Caco-2 (cell line): ENCODE measurements at regions not wholly inside any gene's neighbourhood (a gene's known extent, or its start where the extent isn't known, plus 50 kb on each side); places are given as distances from the start of the nearest gene placed in this dataset.

Experiments used
- BruUV-seq: library from RNA; stranded (reverse); fragments of 400-500 nt; replicated peaks from 2 replicates; lab custom pipeline; 2021; lab: Mats Ljungman, UMichigan
- CTCF ChIA-PET: fragments of 300-600 bp; sonication (Branson Sonifier 250); formaldehyde crosslinking; loops from one replicate; lab custom pipeline; 2022; ENCODE audit warnings: antibody characterized with exemption; lab: Charles Lee
- POLR2A ChIA-PET: fragments of 300-600 bp; sonication (Branson Sonifier 250); formaldehyde crosslinking; loops from one replicate; lab custom pipeline; 2022; ENCODE audit warnings: antibody characterized with exemption; lab: Charles Lee
- DNase-seq, 2 experiments: peaks; one replicate each; pipeline versions ENCODE4 v3.0.0 to v3.0.0-alpha.2; 2020 to 2022
- H3K27me3 ChIP-seq: replicated peaks from 2 replicates; pipeline ENCODE4 v1.6.0; 2011; ENCODE audit warnings: low read length; ENCODE audit not compliant: control insufficient read depth, insufficient read depth
- H3K36me3 ChIP-seq: 2 replicates; pipeline ENCODE4 v1.5.1; 2011; ENCODE audit warnings: low read length; ENCODE audit not compliant: control insufficient read depth, insufficient read depth
- H3K4me1 ChIP-seq: fragments of 250-450 bp; sonication (Bioruptor Pico); 2 replicates; pipeline ENCODE4 v1.5.1; 2020; ENCODE audit warnings: mild to moderate bottlenecking
- H3K4me3 ChIP-seq: 2 replicates; pipeline ENCODE4 v1.5.1; 2011; ENCODE audit warnings: low read depth, mild to moderate bottlenecking, control low read depth, low read length
- H3K9me3 ChIP-seq: fragments of 250-450 bp; sonication (Bioruptor Pico); 2 replicates; pipeline ENCODE4 v1.5.1; 2020; ENCODE audit warnings: mild to moderate bottlenecking, moderate library complexity
- H3K27ac Mint-ChIP-seq: one replicate; pipeline ENCODE4 v1.8.0; 2022; ENCODE audit warnings: mixed read lengths; ENCODE audit not compliant: unreplicated experiment
- H3K27me3 Mint-ChIP-seq: one replicate; pipeline ENCODE4 v1.8.0; 2022; ENCODE audit warnings: mixed read lengths; ENCODE audit not compliant: insufficient read depth, unreplicated experiment
- H3K36me3 Mint-ChIP-seq: one replicate; pipeline ENCODE4 v1.8.0; 2022; ENCODE audit warnings: mild to moderate bottlenecking, mixed read lengths; ENCODE audit not compliant: insufficient read depth, unreplicated experiment
- H3K4me1 Mint-ChIP-seq: one replicate; pipeline ENCODE4 v1.8.0; 2022; ENCODE audit warnings: low read depth, mixed read lengths; ENCODE audit not compliant: unreplicated experiment
- H3K4me3 Mint-ChIP-seq: one replicate; pipeline ENCODE4 v1.8.0; 2022; ENCODE audit warnings: mild to moderate bottlenecking, moderate library complexity, mixed read lengths; ENCODE audit not compliant: unreplicated experiment
- H3K9me3 Mint-ChIP-seq: one replicate; pipeline ENCODE4 v1.8.0; 2022; ENCODE audit warnings: mixed read lengths; ENCODE audit not compliant: unreplicated experiment
- intact Hi-C: fragments of 100-400 bp; cut with micrococcal nuclease; formaldehyde crosslinking; loops from one replicate; pipeline ENCODE4 v1.10.0; 2022; ENCODE audit not compliant: unreplicated experiment
- TF ChIP-seq, protein P1 (sequence below), 2 experiments: fragments of 200-600 bp in 1 of 2; IDR thresholded peaks; 1 replicate in 1 of 2; 2 replicates in 1 of 2; pipeline versions ENCODE4 v1.5.1 to v1.8.0; 2011 to 2022; ENCODE audit warnings: antibody characterized with exemption in 1 of 2, control low read depth in 1 of 2, inconsistent platforms in 1 of 2, low read depth in 1 of 2, low read length in 1 of 2, mild to moderate bottlenecking in 1 of 2, moderate library complexity in 1 of 2; ENCODE audit not compliant: insufficient read depth in 1 of 2, severe bottlenecking in 1 of 2, unreplicated experiment in 1 of 2

- no peaks in the 10 kb centered on the region; the same call in 1 of the 2 replicates for H3K4me1 ChIP-seq
- no peak overlapping the region for H3K4me3 ChIP-seq
- H3K27me3 ChIP-seq = no peaks in the 10 kb centered on the region
- no peaks in the 10 kb centered on the region for H3K9me3 Mint-ChIP-seq
- no peak overlapping the region for H3K4me3 Mint-ChIP-seq
- no peaks in the 10 kb centered on the region for H3K27me3 Mint-ChIP-seq
- DNase-seq = no peak
- no peak overlapping the region for H3K27ac Mint-ChIP-seq
- no peaks in the 10 kb centered on the region for H3K36me3 Mint-ChIP-seq
- intact Hi-C loops = loop anchor here (10.0 kb wide), 1 partner anchor 523 kb away; no protein-coding TSS in a partner anchor
- H3K36me3 ChIP-seq = no peaks in the 10 kb centered on the region
- BruUV-seq = no TSS peak
- H3K9me3 ChIP-seq = no peaks in the 10 kb centered on the region
- CTCF ChIA-PET = interaction anchor here (0.7 to 0.9 kb wide), 2 partner anchors 168 to 196 kb away, joined by 4 to 6 read pairs; no protein-coding TSS in a partner anchor
- POLR2A ChIA-PET = no interaction called here
- TF ChIP-seq, protein P1, sequence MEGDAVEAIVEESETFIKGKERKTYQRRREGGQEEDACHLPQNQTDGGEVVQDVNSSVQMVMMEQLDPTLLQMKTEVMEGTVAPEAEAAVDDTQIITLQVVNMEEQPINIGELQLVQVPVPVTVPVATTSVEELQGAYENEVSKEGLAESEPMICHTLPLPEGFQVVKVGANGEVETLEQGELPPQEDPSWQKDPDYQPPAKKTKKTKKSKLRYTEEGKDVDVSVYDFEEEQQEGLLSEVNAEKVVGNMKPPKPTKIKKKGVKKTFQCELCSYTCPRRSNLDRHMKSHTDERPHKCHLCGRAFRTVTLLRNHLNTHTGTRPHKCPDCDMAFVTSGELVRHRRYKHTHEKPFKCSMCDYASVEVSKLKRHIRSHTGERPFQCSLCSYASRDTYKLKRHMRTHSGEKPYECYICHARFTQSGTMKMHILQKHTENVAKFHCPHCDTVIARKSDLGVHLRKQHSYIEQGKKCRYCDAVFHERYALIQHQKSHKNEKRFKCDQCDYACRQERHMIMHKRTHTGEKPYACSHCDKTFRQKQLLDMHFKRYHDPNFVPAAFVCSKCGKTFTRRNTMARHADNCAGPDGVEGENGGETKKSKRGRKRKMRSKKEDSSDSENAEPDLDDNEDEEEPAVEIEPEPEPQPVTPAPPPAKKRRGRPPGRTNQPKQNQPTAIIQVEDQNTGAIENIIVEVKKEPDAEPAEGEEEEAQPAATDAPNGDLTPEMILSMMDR (IDR thresholded peaks at IDR 0.05; ENCODE audit: insufficient read depth in 1 of 2, low read depth in 1 of 2, low read length in 1 of 2, severe bottlenecking in 1 of 2, unreplicated experiment in 1 of 2) = no peak
- peaks cover 9% of the 10 kb centered on the region for H3K4me1 Mint-ChIP-seq
Measured at GRCh38 chr2:217517402-217517801, 485.4 kb downstream of the TNS1 start.

- H3K27me3 ChIP-seq = no peaks in the 10 kb centered on the region
- H3K4me1 ChIP-seq = peaks cover 5% of the 10 kb centered on the region
- no peak overlapping the region for H3K4me3 ChIP-seq
- intact Hi-C loops = loop anchor here (10.0 kb wide), 1 partner anchor 521 kb away; no protein-coding TSS in a partner anchor
- H3K9me3 ChIP-seq = no peaks in the 10 kb centered on the region
- no peak overlapping the region for H3K27ac Mint-ChIP-seq
- peaks cover 19% of the 10 kb centered on the region for H3K4me1 Mint-ChIP-seq
- H3K36me3 Mint-ChIP-seq = no peaks in the 10 kb centered on the region
- CTCF ChIA-PET = no interaction called here
- H3K4me3 Mint-ChIP-seq = no peak overlapping the region
- DNase-seq = no peak
- TF ChIP-seq, protein P1 (IDR thresholded peaks at IDR 0.05; ENCODE audit: insufficient read depth in 1 of 2, low read depth in 1 of 2, low read length in 1 of 2, severe bottlenecking in 1 of 2, unreplicated experiment in 1 of 2) = no peak
- no TSS peak for BruUV-seq
- H3K27me3 Mint-ChIP-seq = no peaks in the 10 kb centered on the region
- H3K9me3 Mint-ChIP-seq = no peaks in the 10 kb centered on the region
- POLR2A ChIA-PET = no interaction called here
- H3K36me3 ChIP-seq = no peaks in the 10 kb centered on the region
Measured at GRCh38 chr2:217515615-217516309, 487.0 kb downstream of the TNS1 start.

DNA sequence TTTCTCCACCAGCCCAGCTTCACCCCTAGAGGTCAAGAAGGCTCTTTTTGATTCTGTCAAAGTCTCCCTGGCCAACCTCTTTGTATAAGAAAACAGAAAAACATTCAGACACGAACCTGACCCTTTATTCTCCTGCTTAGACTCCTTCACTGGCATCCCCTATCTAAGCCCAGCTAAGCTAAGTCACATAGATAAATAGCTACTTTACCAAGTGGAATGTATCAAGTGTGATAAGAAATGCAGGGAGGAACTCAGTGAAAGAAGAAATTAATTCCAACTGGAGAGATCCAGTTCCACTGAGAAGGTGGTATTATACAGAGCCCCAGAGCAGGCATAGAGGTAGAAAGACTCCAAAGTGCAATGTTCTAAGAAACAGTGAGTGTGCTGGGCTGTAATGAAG is 489.5 kb downstream of the TNS1 start:
- Histone ChIP-seq H3K9me3 (no peaks in the 10 kb centered on the region), H3K36me3 (no peaks in the 10 kb centered on the region), H3K27me3 (no peaks in the 10 kb centered on the region), H3K4me3 (no peak overlapping the region), H3K4me1 (peaks cover 5% of the 10 kb centered on the region)
- H3K4me1 Mint-ChIP-seq = peaks cover 24% of the 10 kb centered on the region
- no peaks in the 10 kb centered on the region for H3K36me3 Mint-ChIP-seq
- intact Hi-C loops = loop anchor here (10.0 kb wide), 1 partner anchor 518 kb away; no protein-coding TSS in a partner anchor
- no TSS peak for BruUV-seq
- TF ChIP-seq, protein P1 (IDR thresholded peaks at IDR 0.05; ENCODE audit: insufficient read depth in 1 of 2, low read depth in 1 of 2, low read length in 1 of 2, severe bottlenecking in 1 of 2, unreplicated experiment in 1 of 2) = no peak
- H3K4me3 Mint-ChIP-seq = no peak overlapping the region
- no peak for DNase-seq
- no peak overlapping the region for H3K27ac Mint-ChIP-seq
- H3K9me3 Mint-ChIP-seq = no peaks in the 10 kb centered on the region
- peaks cover 5% of the 10 kb centered on the region for H3K27me3 Mint-ChIP-seq
- POLR2A ChIA-PET = no interaction called here
- CTCF ChIA-PET = interaction anchor here (0.9 to 1.0 kb wide), 2 partner anchors 200 to 844 kb away, joined by 3 to 5 read pairs; no protein-coding TSS in a partner anchor
